GM23338 (cell line): ENCODE measurements at regions not wholly inside any gene's neighbourhood (a gene's known extent, or its start where the extent isn't known, plus 50 kb on each side); places are given as distances from the start of the nearest gene placed in this dataset.

Source experiments
- ATAC-seq: fragments of 200-7000 bp; cut with Tn5 transposase; 3 replicates; pipeline ENCODE4 v1.9.1; 2020
- DNase-seq: peaks from one replicate; pipeline ENCODE4 v3.0.0-alpha.2; 2015; ENCODE audit warnings: low spot score
- H2AFZ ChIP-seq: fragments of 200-600 bp; sonication (generic); 2 replicates; pipeline ENCODE4 v1.8.0; 2016; ENCODE audit warnings: antibody characterized with exemption, mild to moderate bottlenecking, moderate library complexity
- H3F3A ChIP-seq: fragments of 200-600 bp; sonication (generic); replicated peaks from 2 replicates; pipeline ENCODE4 v1.8.0; 2017; ENCODE audit warnings: antibody characterized with exemption, mixed run types, low read depth
- H3K27ac ChIP-seq: fragments of 200-600 bp; sonication (generic); 2 replicates; pipeline ENCODE4 v1.6.1; 2016; ENCODE audit warnings: low read depth
- H3K27me3 ChIP-seq: fragments of 200-600 bp; sonication (generic); 2 replicates; pipeline ENCODE4 v1.8.0; 2016; ENCODE audit warnings: mild to moderate bottlenecking, mixed run types, moderate library complexity; ENCODE audit not compliant: insufficient read depth
- H3K36me3 ChIP-seq: fragments of 200-600 bp; sonication (generic); 2 replicates; pipeline ENCODE4 v1.8.0; 2016; ENCODE audit warnings: mild to moderate bottlenecking; ENCODE audit not compliant: insufficient read depth
- H3K4me1 ChIP-seq: fragments of 200-600 bp; sonication (generic); 2 replicates; pipeline ENCODE4 v1.8.0; 2016; ENCODE audit warnings: mild to moderate bottlenecking, moderate library complexity; ENCODE audit not compliant: insufficient read depth
- H3K4me2 ChIP-seq: fragments of 200-600 bp; sonication (generic); 2 replicates; pipeline ENCODE4 v1.7.1; 2017; ENCODE audit warnings: mixed run types
- H3K4me3 ChIP-seq: fragments of 200-600 bp; sonication (generic); 2 replicates; pipeline ENCODE4 v1.6.1; 2016; ENCODE audit warnings: mixed run types
- H3K79me2 ChIP-seq: fragments of 200-600 bp; sonication (generic); replicated peaks from 2 replicates; pipeline ENCODE4 v1.8.0; 2017; ENCODE audit warnings: mild to moderate bottlenecking; ENCODE audit not compliant: insufficient read depth
- H3K9me2 ChIP-seq: fragments of 200-600 bp; sonication (generic); 2 replicates; pipeline ENCODE4 v1.8.0; 2017; ENCODE audit not compliant: insufficient read depth
- H4K20me1 ChIP-seq: fragments of 200-600 bp; sonication (generic); replicated peaks from 2 replicates; pipeline ENCODE4 v1.8.0; 2017; ENCODE audit warnings: mild to moderate bottlenecking; ENCODE audit not compliant: insufficient read depth
- H3K27ac Mint-ChIP-seq: 2 replicates; pipeline ENCODE4 v1.8.0; 2020; ENCODE audit warnings: inconsistent platforms, mild to moderate bottlenecking, moderate library complexity, mixed read lengths
- H3K27me3 Mint-ChIP-seq: 3 replicates; pipeline ENCODE4 v1.8.0; 2022; ENCODE audit warnings: low read depth, mild to moderate bottlenecking, moderate library complexity, mixed read lengths, inconsistent platforms; ENCODE audit not compliant: insufficient read depth, poor library complexity
- H3K36me3 Mint-ChIP-seq: 3 replicates; pipeline ENCODE4 v1.8.0; 2021; ENCODE audit warnings: low read depth, mild to moderate bottlenecking, inconsistent platforms, moderate library complexity, mixed read lengths
- H3K4me1 Mint-ChIP-seq: 3 replicates; pipeline ENCODE4 v1.8.0; 2020; ENCODE audit warnings: mild to moderate bottlenecking, inconsistent platforms, mixed read lengths
- H3K4me3 Mint-ChIP-seq: 3 replicates; pipeline ENCODE4 v1.8.0; 2021; ENCODE audit warnings: moderate library complexity, mild to moderate bottlenecking, inconsistent platforms, mixed read lengths
- H3K9me3 Mint-ChIP-seq: 3 replicates; pipeline ENCODE4 v1.8.0; 2020; ENCODE audit warnings: moderate library complexity, mild to moderate bottlenecking, inconsistent platforms, mixed read lengths
- CREB1 ChIP-seq: fragments of 250-450 bp; sonication (Bioruptor Pico); IDR thresholded peaks from 2 replicates; pipeline ENCODE4 v1.5.0; 2020; ENCODE audit warnings: low read depth, mild to moderate bottlenecking, moderate library complexity
- JUNB ChIP-seq: IDR thresholded peaks from one replicate; pipeline ENCODE4 v1.6.1; 2016; ENCODE audit warnings: antibody characterized with exemption; ENCODE audit not compliant: unreplicated experiment
- POLR2AphosphoS5 ChIP-seq: IDR thresholded peaks from 2 replicates; pipeline ENCODE4 v1.6.1; 2016; ENCODE audit warnings: antibody characterized with exemption, low read depth
- ZNF114 ChIP-seq: fragments of 250-450 bp; sonication (Bioruptor Pico); IDR thresholded peaks from 2 replicates; pipeline ENCODE4 v1.5.0; 2020; ENCODE audit warnings: mild to moderate bottlenecking, moderate library complexity
- ZNF331 ChIP-seq: fragments of 250-450 bp; sonication (Bioruptor Pico); IDR thresholded peaks from 2 replicates; pipeline ENCODE4 v1.5.0; 2020; ENCODE audit warnings: low read depth, mild to moderate bottlenecking, moderate library complexity
- TF ChIP-seq, protein P1 (sequence below): IDR thresholded peaks from 2 replicates; pipeline ENCODE4 v1.6.1; 2016; ENCODE audit warnings: antibody characterized with exemption
- TF ChIP-seq, protein P2 (sequence below): IDR thresholded peaks from one replicate; pipeline ENCODE4 v1.6.1; 2018; ENCODE audit warnings: antibody characterized with exemption; ENCODE audit not compliant: unreplicated experiment

DNA sequence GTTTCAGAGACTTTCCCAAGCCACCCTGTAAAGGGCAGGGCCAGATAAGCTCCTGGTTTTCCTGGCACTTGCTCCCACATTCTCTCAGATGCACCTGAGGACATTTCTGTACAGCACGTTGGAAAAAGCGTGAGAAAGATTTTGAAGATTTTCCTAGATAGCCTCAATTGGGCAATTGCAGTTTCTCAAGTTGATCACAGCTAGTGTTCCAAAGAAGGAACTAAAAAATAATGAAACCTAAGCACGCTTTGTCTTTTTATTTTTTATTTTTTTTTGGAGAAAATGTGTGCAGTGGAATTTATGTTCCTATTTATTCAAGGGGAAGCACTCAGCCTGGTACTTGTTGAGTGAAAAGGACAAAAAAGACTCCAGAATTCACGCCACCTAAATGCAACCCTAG, 429.1 kb downstream of the RNF144A start:
- Histone ChIP-seq H3K27ac (no peak overlapping the region), H4K20me1 (no peaks in the 10 kb centered on the region), H3K4me3 (no peak overlapping the region), H2AFZ (no peak overlapping the region), H3K79me2 (no peaks in the 10 kb centered on the region), H3K27me3 (no peaks in the 10 kb centered on the region), H3K4me1 (no peaks in the 10 kb centered on the region), H3K9me2 (peaks cover 8% of the 10 kb centered on the region; the same call in 1 of the 2 replicates), H3K4me2 (no peak overlapping the region), H3K36me3 (no peaks in the 10 kb centered on the region), H3F3A (no peaks in the 10 kb centered on the region)
- H3K36me3 Mint-ChIP-seq = no peaks in the 10 kb centered on the region
- DNase-seq = no peak
- no peak for ATAC-seq
- H3K4me3 Mint-ChIP-seq = no peak overlapping the region
- peaks cover 2% of the 10 kb centered on the region for H3K27me3 Mint-ChIP-seq
- TF ChIP-seq POLR2AphosphoS5 = no peak
- no peak for TF ChIP-seq CREB1 (CRISPR knock-in tag)
- TF ChIP-seq ZNF331 (CRISPR knock-in tag) = no peak
- TF ChIP-seq, protein P1, sequence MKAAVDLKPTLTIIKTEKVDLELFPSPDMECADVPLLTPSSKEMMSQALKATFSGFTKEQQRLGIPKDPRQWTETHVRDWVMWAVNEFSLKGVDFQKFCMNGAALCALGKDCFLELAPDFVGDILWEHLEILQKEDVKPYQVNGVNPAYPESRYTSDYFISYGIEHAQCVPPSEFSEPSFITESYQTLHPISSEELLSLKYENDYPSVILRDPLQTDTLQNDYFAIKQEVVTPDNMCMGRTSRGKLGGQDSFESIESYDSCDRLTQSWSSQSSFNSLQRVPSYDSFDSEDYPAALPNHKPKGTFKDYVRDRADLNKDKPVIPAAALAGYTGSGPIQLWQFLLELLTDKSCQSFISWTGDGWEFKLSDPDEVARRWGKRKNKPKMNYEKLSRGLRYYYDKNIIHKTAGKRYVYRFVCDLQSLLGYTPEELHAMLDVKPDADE = no peak
- TF ChIP-seq, protein P2, sequence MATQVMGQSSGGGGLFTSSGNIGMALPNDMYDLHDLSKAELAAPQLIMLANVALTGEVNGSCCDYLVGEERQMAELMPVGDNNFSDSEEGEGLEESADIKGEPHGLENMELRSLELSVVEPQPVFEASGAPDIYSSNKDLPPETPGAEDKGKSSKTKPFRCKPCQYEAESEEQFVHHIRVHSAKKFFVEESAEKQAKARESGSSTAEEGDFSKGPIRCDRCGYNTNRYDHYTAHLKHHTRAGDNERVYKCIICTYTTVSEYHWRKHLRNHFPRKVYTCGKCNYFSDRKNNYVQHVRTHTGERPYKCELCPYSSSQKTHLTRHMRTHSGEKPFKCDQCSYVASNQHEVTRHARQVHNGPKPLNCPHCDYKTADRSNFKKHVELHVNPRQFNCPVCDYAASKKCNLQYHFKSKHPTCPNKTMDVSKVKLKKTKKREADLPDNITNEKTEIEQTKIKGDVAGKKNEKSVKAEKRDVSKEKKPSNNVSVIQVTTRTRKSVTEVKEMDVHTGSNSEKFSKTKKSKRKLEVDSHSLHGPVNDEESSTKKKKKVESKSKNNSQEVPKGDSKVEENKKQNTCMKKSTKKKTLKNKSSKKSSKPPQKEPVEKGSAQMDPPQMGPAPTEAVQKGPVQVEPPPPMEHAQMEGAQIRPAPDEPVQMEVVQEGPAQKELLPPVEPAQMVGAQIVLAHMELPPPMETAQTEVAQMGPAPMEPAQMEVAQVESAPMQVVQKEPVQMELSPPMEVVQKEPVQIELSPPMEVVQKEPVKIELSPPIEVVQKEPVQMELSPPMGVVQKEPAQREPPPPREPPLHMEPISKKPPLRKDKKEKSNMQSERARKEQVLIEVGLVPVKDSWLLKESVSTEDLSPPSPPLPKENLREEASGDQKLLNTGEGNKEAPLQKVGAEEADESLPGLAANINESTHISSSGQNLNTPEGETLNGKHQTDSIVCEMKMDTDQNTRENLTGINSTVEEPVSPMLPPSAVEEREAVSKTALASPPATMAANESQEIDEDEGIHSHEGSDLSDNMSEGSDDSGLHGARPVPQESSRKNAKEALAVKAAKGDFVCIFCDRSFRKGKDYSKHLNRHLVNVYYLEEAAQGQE = no peak
- no peak for TF ChIP-seq ZNF114 (CRISPR knock-in tag)
- no peaks in the 10 kb centered on the region for H3K9me3 Mint-ChIP-seq
- H3K27ac Mint-ChIP-seq = no peak overlapping the region
- H3K4me1 Mint-ChIP-seq = no peaks in the 10 kb centered on the region

DNA sequence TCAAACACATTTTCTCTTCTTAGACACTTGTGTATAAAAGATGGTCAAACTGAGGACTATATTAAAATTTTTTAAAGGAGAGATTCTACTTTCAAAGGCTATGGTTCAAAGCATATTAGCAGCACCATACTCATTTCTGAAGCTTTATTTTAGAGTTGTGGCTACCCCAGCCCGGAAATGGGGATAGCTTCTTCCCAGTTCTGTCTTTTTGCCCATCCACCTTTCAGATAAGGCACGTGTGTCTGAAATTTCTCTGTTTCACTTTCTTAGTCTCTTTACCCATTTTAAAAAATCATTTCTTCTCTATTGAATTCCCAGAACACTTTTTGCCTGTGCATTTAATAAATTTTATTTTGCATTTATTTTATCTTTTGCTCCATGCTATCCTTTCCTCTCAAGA, 431.5 kb downstream of the RNF144A start:
- DNase-seq (no peak), ATAC-seq (no peak)
- H4K20me1 ChIP-seq = no peaks in the 10 kb centered on the region
- Mint-ChIP-seq H3K27me3 (peaks cover 2% of the 10 kb centered on the region), H3K4me1 (no peaks in the 10 kb centered on the region), H3K9me3 (no peaks in the 10 kb centered on the region), H3K36me3 (no peaks in the 10 kb centered on the region), H3K4me3 (no peak overlapping the region), H3K27ac (no peak overlapping the region)
- H3K4me3 ChIP-seq = no peak overlapping the region
- no peaks in the 10 kb centered on the region for H3K4me1 ChIP-seq
- peaks cover 17% of the 10 kb centered on the region; the same call in 1 of the 2 replicates for H3K9me2 ChIP-seq
- no peak overlapping the region for H3K27ac ChIP-seq
- H3F3A ChIP-seq = no peaks in the 10 kb centered on the region
- no peaks in the 10 kb centered on the region for H3K36me3 ChIP-seq
- TF ChIP-seq ZNF114 (CRISPR knock-in tag) = no peak
- TF ChIP-seq JUNB = no peak
- H2AFZ ChIP-seq = no peak overlapping the region
- no peak overlapping the region for H3K4me2 ChIP-seq
- H3K79me2 ChIP-seq = no peaks in the 10 kb centered on the region
- no peaks in the 10 kb centered on the region for H3K27me3 ChIP-seq
